HFF-Myc (cell line): ENCODE measurements at regions not wholly inside any gene's neighbourhood (a gene's known extent, or its start where the extent isn't known, plus 50 kb on each side); places are given as distances from the start of the nearest gene placed in this dataset.

Source experiments
- DNase-seq: peaks from one replicate; pipeline ENCODE4 v3.0.0-alpha.2; 2011; ENCODE audit warnings: low read depth; ENCODE audit errors: extremely low read depth
- H3K4me3 ChIP-seq: replicated peaks from 2 replicates; pipeline ENCODE4 v1.5.1; 2011; ENCODE audit warnings: low read depth, mild to moderate bottlenecking, control low read depth, low read length
- CTCF ChIP-seq: IDR thresholded peaks from 2 replicates; pipeline ENCODE4 v1.5.1; 2012; ENCODE audit warnings: mild to moderate bottlenecking, low read depth, low read length, control low read depth; ENCODE audit errors: missing control alignments

GRCh38 chr16:6946106-6946505 is 386.5 kb upstream of the RBFOX1 start:
- TF ChIP-seq CTCF, result no peak
- DNase-seq, result no peak
- no peak overlapping the region for H3K4me3 ChIP-seq

GRCh38 chr16:6940968-6941367 is 391.7 kb upstream of the RBFOX1 start:
- no peak for TF ChIP-seq CTCF

GRCh38 chr16:6937641-6938040 is 395.0 kb upstream of the RBFOX1 start:
- H3K4me3 ChIP-seq, result no peak overlapping the region
- no peak for TF ChIP-seq CTCF
- DNase-seq, result no peak

More at GRCh38 chr16:6940968-6941367, 391.7 kb upstream of the RBFOX1 start:
- no peak for DNase-seq
- H3K4me3 ChIP-seq, result no peak overlapping the region

- DNase-seq, result no peak
- no peak for TF ChIP-seq CTCF
- no peak overlapping the region for H3K4me3 ChIP-seq
Observed at GRCh38 chr16:6932871-6933385, 399.7 kb upstream of the RBFOX1 start.

DNA sequence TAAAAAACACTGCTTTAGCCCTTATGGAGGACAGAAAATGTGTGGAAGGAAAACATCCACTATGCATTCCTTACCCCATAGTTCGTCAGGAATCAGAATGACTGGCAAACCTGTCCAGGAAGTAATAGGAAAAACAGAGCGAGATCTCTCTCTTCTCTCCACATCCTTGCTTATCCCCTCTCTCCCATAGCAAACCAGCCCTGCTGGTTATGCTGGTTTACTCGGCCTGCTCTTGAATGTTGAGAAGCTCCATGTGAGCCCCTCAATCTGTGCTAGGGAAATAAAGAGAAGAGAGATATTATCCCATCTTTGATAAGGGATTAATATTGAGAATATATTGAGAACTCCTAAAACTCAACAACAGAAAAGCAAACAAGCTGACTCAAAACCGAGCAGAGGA is 402.8 kb upstream of the RBFOX1 start:
- H3K4me3 ChIP-seq, result no peak overlapping the region
- DNase-seq, result no peak
- TF ChIP-seq CTCF, result no peak

- H3K4me3 ChIP-seq, result no peak overlapping the region
- no peak for TF ChIP-seq CTCF
- DNase-seq, result no peak
Observed at GRCh38 chr16:6926762-6927161, 405.9 kb upstream of the RBFOX1 start.

GRCh38 chr16:6926341-6926740 is 406.3 kb upstream of the RBFOX1 start:
- H3K4me3 ChIP-seq, result no peak overlapping the region

More at GRCh38 chr16:6926341-6926740, 406.3 kb upstream of the RBFOX1 start:
- no peak for TF ChIP-seq CTCF
- DNase-seq, result no peak
